ENCODE measurements at regions not wholly inside any gene's neighbourhood (a gene's known extent, or its start where the extent isn't known, plus 50 kb on each side); places are given as distances from the start of the nearest gene placed in this dataset.

DNA sequence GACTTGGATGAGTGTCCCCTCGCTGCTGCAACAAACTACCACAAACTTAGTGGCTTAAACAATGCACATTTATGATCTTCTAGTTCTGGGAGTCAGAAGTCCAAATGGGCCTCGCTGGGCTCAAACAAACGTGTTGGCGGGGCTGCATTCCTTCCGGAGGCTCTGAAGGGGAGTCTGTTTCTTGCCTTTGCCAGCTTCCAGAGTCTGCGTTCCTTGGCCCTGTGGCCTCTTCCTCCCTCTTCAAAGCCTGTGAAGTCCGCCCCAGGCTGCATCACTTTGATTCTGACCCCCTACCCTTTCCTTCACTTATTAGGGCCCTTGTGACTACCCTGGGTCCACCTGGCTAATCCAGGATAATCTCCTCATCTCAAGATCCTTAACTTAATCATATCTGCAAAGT is 80.3 kb upstream of the NECTIN1 start:
- no peaks in the 10 kb centered on the region for H3K9me3 ChIP-seq (ENCODE audit: control insufficient read depth, insufficient read depth, low read length)
- H3K4me1 ChIP-seq (ENCODE audit: control insufficient read depth, low read length), result no peaks in the 10 kb centered on the region
- no peak overlapping the region for H3K27ac ChIP-seq (ENCODE audit: low read depth, low read length)
- H3F3A ChIP-seq (ENCODE audit: control insufficient read depth, insufficient read depth), result no peaks in the 10 kb centered on the region
- H3K27me3 ChIP-seq (ENCODE audit: control insufficient read depth, low read length), result peaks cover 11% of the 10 kb centered on the region
- TF ChIP-seq EZH2phosphoT487 (IDR thresholded peaks at IDR 0.05; ENCODE audit: borderline replicate concordance, low read length), result no peak
- TF ChIP-seq, protein P1, sequence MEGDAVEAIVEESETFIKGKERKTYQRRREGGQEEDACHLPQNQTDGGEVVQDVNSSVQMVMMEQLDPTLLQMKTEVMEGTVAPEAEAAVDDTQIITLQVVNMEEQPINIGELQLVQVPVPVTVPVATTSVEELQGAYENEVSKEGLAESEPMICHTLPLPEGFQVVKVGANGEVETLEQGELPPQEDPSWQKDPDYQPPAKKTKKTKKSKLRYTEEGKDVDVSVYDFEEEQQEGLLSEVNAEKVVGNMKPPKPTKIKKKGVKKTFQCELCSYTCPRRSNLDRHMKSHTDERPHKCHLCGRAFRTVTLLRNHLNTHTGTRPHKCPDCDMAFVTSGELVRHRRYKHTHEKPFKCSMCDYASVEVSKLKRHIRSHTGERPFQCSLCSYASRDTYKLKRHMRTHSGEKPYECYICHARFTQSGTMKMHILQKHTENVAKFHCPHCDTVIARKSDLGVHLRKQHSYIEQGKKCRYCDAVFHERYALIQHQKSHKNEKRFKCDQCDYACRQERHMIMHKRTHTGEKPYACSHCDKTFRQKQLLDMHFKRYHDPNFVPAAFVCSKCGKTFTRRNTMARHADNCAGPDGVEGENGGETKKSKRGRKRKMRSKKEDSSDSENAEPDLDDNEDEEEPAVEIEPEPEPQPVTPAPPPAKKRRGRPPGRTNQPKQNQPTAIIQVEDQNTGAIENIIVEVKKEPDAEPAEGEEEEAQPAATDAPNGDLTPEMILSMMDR (IDR thresholded peaks at IDR 0.05; ENCODE audit: low read depth, low read length, poor library complexity, severe bottlenecking), result no peak
- H3K79me2 ChIP-seq (ENCODE audit: control insufficient read depth, low read length), result no peaks in the 10 kb centered on the region
- no peaks in the 10 kb centered on the region for H3K9me2 ChIP-seq (replicated peaks; ENCODE audit: control insufficient read depth, low read length)
- no peak overlapping the region for H3K4me2 ChIP-seq (ENCODE audit: low read length)
- H3K36me3 ChIP-seq (ENCODE audit: control insufficient read depth, low read length), result no peaks in the 10 kb centered on the region
- no peak overlapping the region for H3K4me3 ChIP-seq (ENCODE audit: low read length)
- H4K20me1 ChIP-seq (ENCODE audit: control insufficient read depth, insufficient read depth, low read depth, low read length), result no peaks in the 10 kb centered on the region

DNA sequence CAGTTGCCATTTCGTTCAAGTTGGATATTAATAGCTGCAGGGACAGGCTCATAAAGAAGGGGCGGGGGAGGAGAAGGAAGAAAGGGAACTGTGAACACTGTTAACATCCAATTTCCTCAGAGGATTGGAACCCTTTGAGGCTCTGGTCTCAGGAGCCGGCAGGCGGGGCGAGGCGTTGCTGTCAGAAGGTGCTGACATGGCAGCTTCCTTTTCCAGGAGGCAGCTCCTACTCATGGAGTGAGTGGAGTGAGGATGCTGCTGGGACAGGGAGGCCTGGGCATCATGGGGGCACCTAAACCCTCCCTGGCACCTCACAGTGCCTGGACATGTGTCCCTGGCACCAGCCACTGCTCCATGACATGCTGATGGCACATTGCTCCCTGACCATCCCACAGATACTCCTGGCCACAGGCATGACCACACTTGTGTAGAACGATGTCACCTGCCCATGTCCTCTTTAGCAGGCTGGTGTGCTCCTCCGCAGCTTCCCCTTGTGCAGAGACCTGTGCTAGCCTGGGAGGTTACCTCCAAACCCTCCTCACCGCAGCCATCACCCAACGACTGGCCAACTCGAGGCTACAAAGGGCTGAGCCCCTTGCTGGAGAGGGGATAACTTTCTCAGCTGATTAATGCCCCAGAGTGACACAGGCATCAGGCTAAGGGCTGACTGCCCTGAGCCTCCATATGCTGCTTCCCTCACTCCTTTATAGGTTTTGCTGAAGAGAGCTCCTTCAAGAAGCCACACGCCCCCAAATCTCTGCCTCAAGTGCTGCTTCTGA is 79.6 kb upstream of the NECTIN1 start:
- Histone ChIP-seq H3K4me3 (ENCODE audit: low read length) (no peak overlapping the region), H3K36me3 (ENCODE audit: control insufficient read depth, low read length) (no peaks in the 10 kb centered on the region), H3K9me2 (replicated peaks; ENCODE audit: control insufficient read depth, low read length) (no peaks in the 10 kb centered on the region), H3K27me3 (ENCODE audit: control insufficient read depth, low read length) (peaks cover 8% of the 10 kb centered on the region), H3K27ac (ENCODE audit: low read depth, low read length) (no peak overlapping the region), H3F3A (ENCODE audit: control insufficient read depth, insufficient read depth) (no peaks in the 10 kb centered on the region), H4K20me1 (ENCODE audit: control insufficient read depth, insufficient read depth, low read depth, low read length) (no peaks in the 10 kb centered on the region), H3K9me3 (ENCODE audit: control insufficient read depth, insufficient read depth, low read length) (no peaks in the 10 kb centered on the region), H3K4me1 (ENCODE audit: control insufficient read depth, low read length) (no peaks in the 10 kb centered on the region), H3K79me2 (ENCODE audit: control insufficient read depth, low read length) (no peaks in the 10 kb centered on the region), H3K4me2 (ENCODE audit: low read length) (no peak overlapping the region)
- TF ChIP-seq EZH2phosphoT487 (IDR thresholded peaks at IDR 0.05; ENCODE audit: borderline replicate concordance, low read length), result no peak
- TF ChIP-seq, protein P1 (IDR thresholded peaks at IDR 0.05; ENCODE audit: low read depth, low read length, poor library complexity, severe bottlenecking), result no peak

DNA sequence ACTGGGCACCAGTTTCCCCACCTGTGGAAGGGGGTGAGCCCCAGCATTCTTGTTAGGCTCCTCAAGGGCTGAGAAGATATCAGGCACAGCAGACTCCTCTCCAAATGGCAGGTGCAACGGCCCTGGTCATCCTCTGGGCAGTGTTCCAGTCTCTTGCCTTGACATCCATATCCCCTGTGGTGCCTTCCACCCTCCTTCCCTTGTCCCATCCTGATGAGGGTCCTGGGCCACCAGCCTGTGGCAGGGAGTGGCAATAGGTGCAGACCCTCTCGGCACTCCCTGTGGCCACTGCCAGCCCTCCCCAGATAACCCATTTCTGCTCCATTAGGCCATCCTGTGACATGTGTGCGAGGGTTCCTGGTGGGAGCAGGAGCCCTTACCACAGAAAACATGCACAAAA is 78.8 kb upstream of the NECTIN1 start:
- H3K4me3 ChIP-seq (ENCODE audit: low read length), result no peak overlapping the region
- TF ChIP-seq, protein P1 (IDR thresholded peaks at IDR 0.05; ENCODE audit: low read depth, low read length, poor library complexity, severe bottlenecking), result no peak
- no peak for TF ChIP-seq EZH2phosphoT487 (IDR thresholded peaks at IDR 0.05; ENCODE audit: borderline replicate concordance, low read length)
- H4K20me1 ChIP-seq (ENCODE audit: control insufficient read depth, insufficient read depth, low read depth, low read length), result no peaks in the 10 kb centered on the region
- H3K9me2 ChIP-seq (replicated peaks; ENCODE audit: control insufficient read depth, low read length), result no peaks in the 10 kb centered on the region
- H3K27me3 ChIP-seq (ENCODE audit: control insufficient read depth, low read length), result peaks cover 6% of the 10 kb centered on the region; the same call in 1 of the 2 replicates
- no peaks in the 10 kb centered on the region for H3F3A ChIP-seq (ENCODE audit: control insufficient read depth, insufficient read depth)
- no peaks in the 10 kb centered on the region for H3K79me2 ChIP-seq (ENCODE audit: control insufficient read depth, low read length)
- H3K4me1 ChIP-seq (ENCODE audit: control insufficient read depth, low read length), result no peaks in the 10 kb centered on the region
- H3K27ac ChIP-seq (ENCODE audit: low read depth, low read length), result no peak overlapping the region
- no peaks in the 10 kb centered on the region for H3K9me3 ChIP-seq (ENCODE audit: control insufficient read depth, insufficient read depth, low read length)
- H3K36me3 ChIP-seq (ENCODE audit: control insufficient read depth, low read length), result no peaks in the 10 kb centered on the region
- H3K4me2 ChIP-seq (ENCODE audit: low read length), result no peak overlapping the region
